SU-DHL-6 (cell line): ENCODE measurements at regions not wholly inside any gene's neighbourhood (a gene's known extent, or its start where the extent isn't known, plus 50 kb on each side); places are given as distances from the start of the nearest gene placed in this dataset.
"Not testable (repeated sequence)": the region's sequence is repeated elsewhere in the genome, so short reads cannot be mapped to it uniquely, and the experiment has no call there.

Source experiments
- H2AFZ ChIP-seq: fragments of 200-600 bp; sonication (generic); 2 replicates; pipeline ENCODE4 v1.6.1; 2014; ENCODE audit warnings: low read depth, mild to moderate bottlenecking, moderate library complexity, mixed read lengths, antibody characterized with exemption, low read length; ENCODE audit not compliant: severe bottlenecking
- H3F3A ChIP-seq: fragments of 200-600 bp; shearing (Covaris generic); 2 replicates; pipeline ENCODE4 v1.6.0; 2016; ENCODE audit warnings: antibody characterized with exemption, mild to moderate bottlenecking; ENCODE audit not compliant: insufficient read depth
- H3K27ac ChIP-seq: fragments of 200-600 bp; sonication (generic); 2 replicates; pipeline ENCODE4 v1.5.1; 2016; ENCODE audit warnings: low read depth, mild to moderate bottlenecking, low read length, moderate library complexity, mixed read lengths
- H3K27me3 ChIP-seq: fragments of 200-600 bp; sonication (generic), shearing (Covaris generic); 2 replicates; pipeline ENCODE4 v1.6.0; 2014; ENCODE audit warnings: mild to moderate bottlenecking, low read length
- H3K36me3 ChIP-seq: fragments of 200-600 bp; sonication (generic); 2 replicates; pipeline ENCODE4 v1.6.1; 2014; ENCODE audit warnings: mild to moderate bottlenecking, low read length, mixed read lengths
- H3K4me2 ChIP-seq: fragments of 300-600, 200-600 bp; shearing (Covaris generic), sonication (generic); 2 replicates; pipeline ENCODE4 v1.6.0; 2014; ENCODE audit warnings: low read length, low read depth, mild to moderate bottlenecking; ENCODE audit not compliant: poor library complexity, severe bottlenecking
- H3K4me3 ChIP-seq: fragments of 200-600 bp; sonication (generic); 2 replicates; pipeline ENCODE4 v1.5.1; 2014; ENCODE audit warnings: antibody characterized with exemption, low read length, mild to moderate bottlenecking, mixed read lengths; ENCODE audit not compliant: insufficient read depth, poor library complexity, severe bottlenecking
- H3K79me2 ChIP-seq: fragments of 200-600 bp; sonication (generic); 2 replicates; pipeline ENCODE4 v1.6.1; 2014; ENCODE audit warnings: mild to moderate bottlenecking, low read length, moderate library complexity; ENCODE audit not compliant: insufficient read depth
- H3K9ac ChIP-seq: fragments of 200-600 bp; sonication (generic); 2 replicates; pipeline ENCODE4 v1.7.0; 2014; ENCODE audit warnings: mild to moderate bottlenecking, low read length
- H3K9me2 ChIP-seq: fragments of 200-600 bp; sonication (generic); replicated peaks from 2 replicates; pipeline ENCODE4 v1.6.1; 2014; ENCODE audit warnings: low read length; ENCODE audit not compliant: insufficient read depth
- H3K9me3 ChIP-seq: fragments of 200-600 bp; sonication (generic); 2 replicates; pipeline ENCODE4 v1.6.1; 2014; ENCODE audit warnings: low read length, mixed read lengths; ENCODE audit not compliant: insufficient read depth
- H4K20me1 ChIP-seq: fragments of 200-600 bp; sonication (generic); 2 replicates; pipeline ENCODE4 v1.6.1; 2014; ENCODE audit warnings: low read depth, mild to moderate bottlenecking, antibody characterized with exemption, low read length, moderate library complexity, mixed read lengths
- EZH2phosphoT487 ChIP-seq: fragments of 200-600 bp; sonication (generic), shearing (Covaris generic); conservative IDR thresholded peaks from 2 replicates; pipeline ENCODE4 v1.6.1; 2018; ENCODE audit warnings: mild to moderate bottlenecking, antibody characterized with exemption, low read length, moderate library complexity, mixed read lengths
- TF ChIP-seq, protein P1 (sequence below): fragments of 200-600 bp; sonication (generic); IDR thresholded peaks from one replicate; pipeline ENCODE4 v1.5.1; 2017; ENCODE audit warnings: antibody characterized with exemption, mild to moderate bottlenecking, low read length, moderate library complexity; ENCODE audit not compliant: insufficient read depth, poor library complexity, severe bottlenecking

- no peaks in the 10 kb centered on the region for H4K20me1 ChIP-seq
- no peaks in the 10 kb centered on the region for H3K79me2 ChIP-seq
- no peaks in the 10 kb centered on the region for H3K27me3 ChIP-seq
- H3K9me3 ChIP-seq = no peaks in the 10 kb centered on the region
- no peak overlapping the region for H3K27ac ChIP-seq
- H3K36me3 ChIP-seq = no peaks in the 10 kb centered on the region
- no peak overlapping the region for H3K4me2 ChIP-seq
- H3K9ac ChIP-seq = no peak overlapping the region
- no peaks in the 10 kb centered on the region for H3F3A ChIP-seq
- H3K9me2 ChIP-seq = no peaks in the 10 kb centered on the region
- no peak overlapping the region for H2AFZ ChIP-seq
- H3K4me3 ChIP-seq = no peak overlapping the region
- TF ChIP-seq, protein P1, sequence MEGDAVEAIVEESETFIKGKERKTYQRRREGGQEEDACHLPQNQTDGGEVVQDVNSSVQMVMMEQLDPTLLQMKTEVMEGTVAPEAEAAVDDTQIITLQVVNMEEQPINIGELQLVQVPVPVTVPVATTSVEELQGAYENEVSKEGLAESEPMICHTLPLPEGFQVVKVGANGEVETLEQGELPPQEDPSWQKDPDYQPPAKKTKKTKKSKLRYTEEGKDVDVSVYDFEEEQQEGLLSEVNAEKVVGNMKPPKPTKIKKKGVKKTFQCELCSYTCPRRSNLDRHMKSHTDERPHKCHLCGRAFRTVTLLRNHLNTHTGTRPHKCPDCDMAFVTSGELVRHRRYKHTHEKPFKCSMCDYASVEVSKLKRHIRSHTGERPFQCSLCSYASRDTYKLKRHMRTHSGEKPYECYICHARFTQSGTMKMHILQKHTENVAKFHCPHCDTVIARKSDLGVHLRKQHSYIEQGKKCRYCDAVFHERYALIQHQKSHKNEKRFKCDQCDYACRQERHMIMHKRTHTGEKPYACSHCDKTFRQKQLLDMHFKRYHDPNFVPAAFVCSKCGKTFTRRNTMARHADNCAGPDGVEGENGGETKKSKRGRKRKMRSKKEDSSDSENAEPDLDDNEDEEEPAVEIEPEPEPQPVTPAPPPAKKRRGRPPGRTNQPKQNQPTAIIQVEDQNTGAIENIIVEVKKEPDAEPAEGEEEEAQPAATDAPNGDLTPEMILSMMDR = no peak
- no peak for TF ChIP-seq EZH2phosphoT487
These were observed 135.0 kb upstream of the KCNE2 start for GRCh38 chr21:34228792-34229191.

GRCh38 chr21:34229353-34229752 is 134.5 kb upstream of the KCNE2 start:
- no peaks in the 10 kb centered on the region for H3K27me3 ChIP-seq
- no peaks in the 10 kb centered on the region for H3K36me3 ChIP-seq
- H3F3A ChIP-seq = no peaks in the 10 kb centered on the region
- no peak overlapping the region for H3K4me2 ChIP-seq
- no peak overlapping the region for H2AFZ ChIP-seq
- H3K9ac ChIP-seq = no peak overlapping the region
- no peak overlapping the region for H3K4me3 ChIP-seq
- no peak overlapping the region for H3K27ac ChIP-seq
- TF ChIP-seq EZH2phosphoT487 = no peak
- TF ChIP-seq, protein P1 = no peak
- H4K20me1 ChIP-seq = no peaks in the 10 kb centered on the region
- no peaks in the 10 kb centered on the region for H3K79me2 ChIP-seq
- no peaks in the 10 kb centered on the region for H3K9me2 ChIP-seq
- H3K9me3 ChIP-seq = no peaks in the 10 kb centered on the region

GRCh38 chr21:34233741-34234140 is 130.1 kb upstream of the KCNE2 start:
- not testable (repeated sequence) for H3K9me2 ChIP-seq, H3F3A ChIP-seq, H4K20me1 ChIP-seq, H3K4me3 ChIP-seq, H3K79me2 ChIP-seq, H2AFZ ChIP-seq, H3K4me2 ChIP-seq, H3K36me3 ChIP-seq, H3K27ac ChIP-seq, H3K9ac ChIP-seq, H3K27me3 ChIP-seq, H3K9me3 ChIP-seq

DNA sequence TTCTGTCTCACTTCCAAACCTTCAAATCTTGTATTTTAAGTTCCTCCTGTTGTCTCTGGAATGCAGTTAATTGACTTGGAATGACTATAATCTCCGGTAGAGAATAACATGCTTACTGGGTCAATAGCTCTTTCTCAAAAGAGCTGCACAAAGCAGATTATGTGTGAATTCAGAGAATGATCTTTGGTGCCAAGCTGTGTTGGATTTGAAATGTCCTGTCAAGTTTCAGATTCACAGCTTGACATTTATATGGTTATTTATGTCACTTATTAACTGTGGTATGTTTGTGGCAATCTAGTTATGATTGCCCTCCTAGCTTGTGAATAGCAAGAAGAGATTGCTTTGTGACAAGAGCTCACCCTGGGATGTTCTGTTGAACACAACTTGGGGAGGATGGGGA is 128.3 kb upstream of the KCNE2 start:
- Histone ChIP-seq H2AFZ (no peak overlapping the region), H3K27ac (no peak overlapping the region), H3K4me3 (no peak overlapping the region), H3K9me2 (no peaks in the 10 kb centered on the region), H4K20me1 (no peaks in the 10 kb centered on the region), H3F3A (no peaks in the 10 kb centered on the region), H3K36me3 (no peaks in the 10 kb centered on the region), H3K4me2 (no peak overlapping the region), H3K27me3 (no peaks in the 10 kb centered on the region), H3K9ac (no peak overlapping the region), H3K9me3 (no peaks in the 10 kb centered on the region), H3K79me2 (no peaks in the 10 kb centered on the region)
- TF ChIP-seq EZH2phosphoT487 = no peak
